ENCODE measurements at regions not wholly inside any gene's neighbourhood (a gene's known extent, or its start where the extent isn't known, plus 50 kb on each side); places are given as distances from the start of the nearest gene placed in this dataset.

DNA sequence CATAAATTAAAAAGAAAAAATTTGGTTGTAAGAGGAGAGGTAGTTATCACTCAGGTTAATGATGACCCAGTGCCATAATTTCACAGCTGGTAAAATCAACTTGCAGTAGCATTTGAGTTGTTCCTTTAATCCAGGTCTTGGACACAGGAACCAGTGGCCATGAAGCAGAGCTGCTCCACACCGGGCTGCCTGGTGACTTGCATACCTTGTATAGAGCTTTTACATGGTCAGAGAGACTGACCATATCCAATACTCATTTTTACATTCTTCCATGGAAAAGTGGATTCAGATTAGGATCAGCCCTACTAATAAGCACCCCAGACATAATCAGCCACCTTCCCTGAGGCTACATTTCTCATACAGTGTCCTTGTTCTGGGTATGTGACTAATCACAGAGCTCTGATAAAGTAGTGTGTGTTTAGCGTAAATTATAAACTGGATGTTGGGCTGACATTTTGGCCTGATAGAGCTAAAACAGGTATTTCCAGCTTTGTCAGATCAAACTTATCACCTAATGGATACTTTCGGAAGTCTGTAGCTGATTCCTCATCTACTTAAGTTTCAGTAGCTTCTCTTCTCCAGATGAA, 77.0 kb upstream of the ZSWIM6 start:
- no peak for TF ChIP-seq EZH2 (IDR thresholded peaks at IDR 0.05; ENCODE audit: borderline replicate concordance, insufficient read depth, low read depth, low read length, poor library complexity, severe bottlenecking)
- TF ChIP-seq, protein P1, sequence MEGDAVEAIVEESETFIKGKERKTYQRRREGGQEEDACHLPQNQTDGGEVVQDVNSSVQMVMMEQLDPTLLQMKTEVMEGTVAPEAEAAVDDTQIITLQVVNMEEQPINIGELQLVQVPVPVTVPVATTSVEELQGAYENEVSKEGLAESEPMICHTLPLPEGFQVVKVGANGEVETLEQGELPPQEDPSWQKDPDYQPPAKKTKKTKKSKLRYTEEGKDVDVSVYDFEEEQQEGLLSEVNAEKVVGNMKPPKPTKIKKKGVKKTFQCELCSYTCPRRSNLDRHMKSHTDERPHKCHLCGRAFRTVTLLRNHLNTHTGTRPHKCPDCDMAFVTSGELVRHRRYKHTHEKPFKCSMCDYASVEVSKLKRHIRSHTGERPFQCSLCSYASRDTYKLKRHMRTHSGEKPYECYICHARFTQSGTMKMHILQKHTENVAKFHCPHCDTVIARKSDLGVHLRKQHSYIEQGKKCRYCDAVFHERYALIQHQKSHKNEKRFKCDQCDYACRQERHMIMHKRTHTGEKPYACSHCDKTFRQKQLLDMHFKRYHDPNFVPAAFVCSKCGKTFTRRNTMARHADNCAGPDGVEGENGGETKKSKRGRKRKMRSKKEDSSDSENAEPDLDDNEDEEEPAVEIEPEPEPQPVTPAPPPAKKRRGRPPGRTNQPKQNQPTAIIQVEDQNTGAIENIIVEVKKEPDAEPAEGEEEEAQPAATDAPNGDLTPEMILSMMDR (IDR thresholded peaks at IDR 0.05) = no peak
